Activated CD4-positive, alpha-beta T cell treated with anti-CD3 and anti-CD28 coated beads, Interleukin-2, amount 50 U/mL, for 4 hours (primary cell): ENCODE measurements at regions not wholly inside any gene's neighbourhood (a gene's known extent, or its start where the extent isn't known, plus 50 kb on each side); places are given as distances from the start of the nearest gene placed in this dataset.

ENCODE experiments used
- DNase-seq, 2 experiments: peaks; one replicate each; pipeline ENCODE4 v3.0.0-alpha.2; 2020

GRCh38 chr17:68740555-68741447, 139.6 kb upstream of the FAM20A start:
- no peak for DNase-seq

DNA sequence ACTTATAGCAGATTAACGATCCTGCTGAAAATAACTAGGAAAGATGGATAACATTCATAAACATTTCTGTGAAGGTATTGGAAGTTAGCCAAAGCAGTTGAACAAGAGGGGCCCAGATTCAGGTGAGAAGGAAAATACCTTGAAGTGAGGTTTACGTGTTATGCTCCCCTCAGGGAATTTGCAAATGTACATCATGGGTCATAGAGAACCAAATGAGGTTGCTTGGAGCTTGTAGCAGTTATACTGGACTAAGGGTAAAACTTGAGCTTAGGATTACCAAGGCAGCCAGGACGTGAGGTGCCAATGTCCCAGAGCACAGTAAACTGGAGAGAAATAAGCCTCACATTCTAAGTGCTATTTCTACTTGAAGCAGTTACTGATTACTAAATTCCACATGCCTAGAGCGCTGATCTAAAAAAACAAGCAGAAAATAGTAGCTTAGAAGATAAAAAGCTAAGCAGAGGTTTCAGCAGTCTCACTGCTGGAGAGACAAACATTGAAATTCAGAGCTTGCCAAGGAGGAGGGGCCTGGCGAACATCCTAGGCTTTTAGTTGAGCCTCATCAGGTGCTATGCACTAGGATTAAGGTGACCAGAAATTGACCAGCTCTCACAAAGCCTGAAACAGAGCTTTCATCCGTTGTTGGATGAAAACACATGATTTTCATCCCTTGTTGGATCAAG, 136.7 kb upstream of the FAM20A start:
- no peak for DNase-seq

GRCh38 chr17:68734931-68735330, 133.8 kb upstream of the FAM20A start:
- DNase-seq: no peak

DNA sequence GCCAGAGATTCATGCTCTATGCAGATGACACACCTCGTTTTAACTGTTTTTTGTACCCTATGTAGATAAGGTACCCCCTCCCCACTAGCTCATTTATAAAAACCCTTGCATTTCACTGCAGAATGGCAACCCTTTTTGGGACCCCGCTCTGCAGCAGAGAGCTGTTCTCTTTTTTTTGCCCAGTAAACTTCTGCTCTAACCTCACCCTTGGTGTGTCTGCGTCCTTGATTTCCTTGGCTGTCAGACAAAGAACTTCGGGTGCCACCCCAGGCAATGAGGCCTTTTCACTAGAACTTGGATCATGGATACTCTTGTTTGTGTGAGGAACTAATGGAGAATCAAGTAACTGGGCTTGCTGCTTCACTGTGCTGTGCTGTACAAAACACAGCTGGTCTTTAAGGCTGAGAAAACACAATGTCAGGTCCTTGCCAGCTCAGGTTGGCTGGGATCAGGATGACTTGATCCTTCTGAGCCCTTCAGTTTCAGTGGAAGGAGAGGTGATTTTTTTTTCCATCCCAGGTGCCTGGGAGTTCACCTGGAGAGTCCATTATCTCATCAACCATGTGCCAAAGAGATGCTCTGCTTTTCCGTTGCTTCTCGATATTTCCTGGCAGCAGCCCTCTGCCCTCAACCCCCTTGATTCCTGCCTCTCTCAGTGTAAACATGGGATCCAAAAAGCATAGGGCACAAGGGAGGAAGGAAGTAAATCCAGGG, 133.2 kb upstream of the FAM20A start:
- no peak for DNase-seq

DNA sequence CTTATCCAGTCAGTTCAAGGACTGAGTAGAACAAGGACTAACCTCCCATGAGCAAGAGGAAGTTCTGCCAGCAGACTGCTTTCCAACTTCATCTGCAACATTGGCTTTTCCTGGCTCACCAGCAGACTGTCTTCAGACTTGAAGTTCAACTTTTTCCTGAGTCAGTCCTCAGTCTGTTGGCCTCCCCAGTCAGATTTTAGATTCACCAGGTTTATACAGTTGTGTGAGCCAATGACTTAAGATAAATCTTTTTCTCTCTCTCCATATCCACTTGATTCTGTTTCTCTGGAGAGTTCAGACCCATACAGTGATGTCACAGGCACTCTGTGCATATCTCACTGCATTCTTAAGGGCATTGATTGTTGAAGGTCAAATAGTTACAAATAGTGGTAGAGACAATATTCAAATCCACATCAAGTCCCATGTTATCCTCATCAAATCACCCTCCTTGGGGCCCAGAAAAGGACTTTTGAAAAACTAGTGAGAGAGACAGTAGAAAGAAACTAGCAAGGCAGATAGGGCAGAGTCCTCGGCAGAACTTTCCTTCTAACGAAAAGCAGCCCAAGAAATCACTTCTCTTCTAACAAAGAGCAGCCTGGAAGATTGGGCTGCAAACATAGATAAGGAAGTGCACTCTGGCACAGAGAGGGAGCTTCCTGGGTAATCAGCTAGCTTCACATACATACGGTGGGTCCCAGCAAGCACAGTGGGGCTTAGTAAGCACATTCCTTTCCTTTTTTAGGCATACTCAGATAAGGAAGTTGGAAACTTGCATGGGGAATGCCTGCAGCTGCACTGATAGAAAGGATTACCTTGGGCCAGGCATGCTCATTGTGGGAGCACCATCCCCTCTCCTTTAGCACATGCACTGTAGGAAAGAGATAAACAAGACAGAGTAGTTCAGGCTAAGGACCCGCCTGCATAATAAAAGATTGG, 132.3 kb upstream of the FAM20A start:
- no peak for DNase-seq

DNA sequence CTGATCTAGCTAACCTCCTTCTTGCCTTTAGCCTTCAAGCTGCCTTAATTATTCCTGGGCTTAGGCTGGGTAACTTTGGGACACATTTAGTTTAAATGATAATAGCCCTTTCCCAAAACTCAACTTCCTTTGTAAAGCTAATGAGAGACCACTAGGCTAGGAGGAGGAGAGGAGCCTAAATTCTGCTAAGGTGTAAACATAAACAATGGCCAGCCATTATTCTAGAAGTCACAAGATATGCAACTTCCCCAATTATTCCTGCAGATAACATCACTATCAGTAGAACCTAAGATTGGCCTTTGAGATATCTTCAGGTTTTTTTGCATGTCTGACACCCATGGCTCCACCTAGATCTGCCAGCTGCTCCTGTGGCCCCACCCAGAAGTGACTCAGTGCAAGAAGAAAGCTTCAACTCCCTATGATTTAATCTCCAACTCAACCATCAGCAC, 131.2 kb upstream of the FAM20A start:
- no peak for DNase-seq

- DNase-seq: no peak
Observed at GRCh38 chr17:68731465-68731864, 130.3 kb upstream of the FAM20A start.

GRCh38 chr17:68719431-68719830, 118.3 kb upstream of the FAM20A start:
- DNase-seq: no peak

DNA sequence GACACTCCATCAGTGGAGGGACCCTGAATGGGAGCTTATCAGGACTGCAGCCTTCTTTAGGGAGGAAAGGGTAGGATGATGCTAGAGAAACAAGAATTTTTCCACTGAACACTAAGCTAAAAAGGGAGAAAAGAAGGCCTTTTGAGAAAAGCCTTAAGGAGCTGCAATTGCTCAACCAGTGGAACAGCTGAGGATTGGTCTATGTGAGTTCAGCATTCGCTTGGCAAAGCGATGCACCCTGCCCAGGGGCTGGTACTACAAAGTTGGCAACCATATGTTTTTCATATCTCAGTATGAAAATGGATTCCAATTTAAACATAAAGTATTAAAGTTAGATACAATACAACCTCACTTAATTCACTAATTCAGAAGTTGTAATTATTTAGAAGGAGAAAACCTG, 117.8 kb upstream of the FAM20A start:
- no peak for DNase-seq

DNA sequence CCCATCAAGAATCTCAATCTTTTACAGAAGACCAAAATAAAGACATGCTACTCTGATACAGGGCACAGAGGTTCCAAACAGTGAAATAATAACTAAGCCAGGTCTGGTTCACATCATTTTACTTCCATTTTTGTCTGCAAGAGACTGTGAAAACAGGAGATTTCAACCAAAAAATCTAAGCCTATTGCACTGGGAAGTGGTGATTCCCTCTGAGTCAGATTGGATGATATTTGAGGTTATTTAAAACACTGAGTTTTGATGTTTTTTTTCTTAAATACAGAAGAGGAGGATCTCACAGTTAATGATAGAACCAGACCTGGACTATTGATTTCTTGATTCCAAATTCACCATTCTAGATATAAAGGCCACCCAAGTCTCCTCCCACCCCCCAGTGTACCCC, 117.3 kb upstream of the FAM20A start:
- no peak for DNase-seq

- no peak for DNase-seq
Observed at GRCh38 chr17:68714676-68715075, 113.5 kb upstream of the FAM20A start.

GRCh38 chr17:68711858-68712257, 110.7 kb upstream of the FAM20A start:
- DNase-seq: no peak

DNA sequence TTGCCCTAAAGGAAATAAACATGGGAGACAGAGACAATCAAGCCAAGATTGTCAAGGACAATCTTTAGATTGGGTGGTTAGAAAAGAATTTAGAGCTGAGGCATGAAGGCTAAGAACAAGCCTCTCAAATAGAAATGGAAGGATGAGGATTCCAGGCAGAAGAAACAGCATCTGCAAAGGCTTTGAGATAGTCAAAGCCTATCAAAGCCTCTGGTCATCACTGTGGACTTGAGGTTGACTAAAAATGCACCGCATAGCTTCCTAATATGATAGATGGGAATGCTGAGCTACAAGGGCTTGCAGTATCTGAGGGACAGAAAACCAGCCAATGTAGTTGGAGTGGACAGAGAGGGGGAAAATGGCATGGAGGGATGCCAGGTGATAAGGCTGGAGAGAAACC, 109.8 kb upstream of the FAM20A start:
- no peak for DNase-seq

DNA sequence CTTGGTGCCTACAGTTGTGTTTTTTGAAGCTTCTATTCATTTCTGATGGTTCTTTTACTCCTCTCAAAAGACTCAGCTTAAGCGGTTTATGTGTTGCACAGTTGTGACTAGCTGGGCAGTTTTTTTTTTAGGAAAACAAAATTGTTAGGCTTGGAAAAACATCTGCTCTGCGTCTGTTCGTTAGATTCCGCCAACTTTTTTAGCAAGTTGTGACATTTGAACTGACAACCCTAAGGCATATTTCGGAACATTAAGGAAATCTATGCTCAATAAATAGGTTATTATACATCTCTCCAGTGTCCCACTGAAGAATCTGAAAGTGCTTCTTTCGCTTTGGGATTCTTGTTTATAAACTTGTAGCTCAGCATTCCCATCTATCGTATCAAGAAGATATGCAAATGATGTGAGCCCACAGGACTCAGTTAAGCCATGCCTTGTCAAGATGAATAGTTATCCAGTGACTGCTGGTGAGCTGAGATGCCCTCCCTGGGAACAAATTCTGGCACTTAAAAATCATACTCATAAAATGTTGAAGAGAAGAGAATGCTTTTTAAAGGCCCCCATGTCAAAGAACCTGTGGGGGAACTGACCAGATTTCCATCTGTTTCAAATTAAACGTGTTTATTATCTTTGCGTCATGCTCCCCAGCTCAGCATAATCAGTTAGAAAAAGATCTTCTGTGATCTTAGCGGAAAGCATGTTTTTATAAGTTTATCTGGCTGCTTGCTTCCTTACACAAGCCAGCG, 109.0 kb upstream of the FAM20A start:
- DNase-seq: no peak

DNA sequence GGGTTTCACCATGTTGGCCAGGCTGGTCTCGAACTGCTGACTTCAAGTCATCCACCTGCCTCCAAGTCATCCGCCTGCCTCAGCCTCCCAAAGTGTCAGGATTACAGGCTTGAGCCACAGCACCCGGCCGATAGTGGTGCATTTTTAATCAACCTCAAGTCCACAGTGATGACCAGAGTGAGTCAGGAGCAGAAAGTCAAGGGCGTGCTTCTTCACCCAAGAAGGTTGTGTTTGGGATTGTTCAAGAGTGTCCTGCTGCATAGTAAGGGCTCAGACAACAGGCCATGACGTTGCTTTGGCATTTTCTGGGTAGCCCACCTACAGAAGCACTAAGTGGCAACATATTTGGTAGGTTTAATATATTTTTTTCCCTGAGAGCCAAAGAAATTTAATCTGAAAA, 108.3 kb upstream of the FAM20A start:
- no peak for DNase-seq

- no peak for DNase-seq
Observed at GRCh38 chr17:68707031-68707430, 105.9 kb upstream of the FAM20A start.

DNA sequence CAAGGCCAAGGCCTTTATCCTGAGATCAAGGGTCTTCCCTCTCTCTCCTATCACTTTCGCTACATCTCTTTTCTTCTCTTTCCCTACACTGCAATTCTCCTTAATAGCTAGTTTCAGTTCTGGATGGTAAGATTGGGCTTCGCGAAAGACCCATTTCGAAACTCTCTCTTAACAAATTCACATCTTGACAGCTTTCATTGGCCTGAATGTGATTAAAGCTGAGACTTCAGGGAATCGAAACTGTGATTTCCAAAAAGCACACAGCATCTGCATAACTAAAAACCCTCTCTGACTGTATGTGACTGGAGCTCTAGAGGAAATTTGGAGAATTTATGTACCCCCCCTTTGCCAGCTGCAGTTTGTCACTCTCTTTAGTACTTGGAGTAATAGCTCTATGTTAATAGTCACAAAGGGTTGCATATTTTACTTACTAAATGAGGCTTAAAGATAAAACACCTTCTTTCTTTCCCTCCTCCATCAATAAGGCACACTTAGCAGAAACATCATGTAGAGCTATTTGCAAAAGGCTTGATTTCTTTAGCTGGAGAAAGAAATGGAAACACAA, 105.3 kb upstream of the FAM20A start:
- DNase-seq: no peak

GRCh38 chr17:68705714-68706076, 104.5 kb upstream of the FAM20A start:
- no peak for DNase-seq

DNA sequence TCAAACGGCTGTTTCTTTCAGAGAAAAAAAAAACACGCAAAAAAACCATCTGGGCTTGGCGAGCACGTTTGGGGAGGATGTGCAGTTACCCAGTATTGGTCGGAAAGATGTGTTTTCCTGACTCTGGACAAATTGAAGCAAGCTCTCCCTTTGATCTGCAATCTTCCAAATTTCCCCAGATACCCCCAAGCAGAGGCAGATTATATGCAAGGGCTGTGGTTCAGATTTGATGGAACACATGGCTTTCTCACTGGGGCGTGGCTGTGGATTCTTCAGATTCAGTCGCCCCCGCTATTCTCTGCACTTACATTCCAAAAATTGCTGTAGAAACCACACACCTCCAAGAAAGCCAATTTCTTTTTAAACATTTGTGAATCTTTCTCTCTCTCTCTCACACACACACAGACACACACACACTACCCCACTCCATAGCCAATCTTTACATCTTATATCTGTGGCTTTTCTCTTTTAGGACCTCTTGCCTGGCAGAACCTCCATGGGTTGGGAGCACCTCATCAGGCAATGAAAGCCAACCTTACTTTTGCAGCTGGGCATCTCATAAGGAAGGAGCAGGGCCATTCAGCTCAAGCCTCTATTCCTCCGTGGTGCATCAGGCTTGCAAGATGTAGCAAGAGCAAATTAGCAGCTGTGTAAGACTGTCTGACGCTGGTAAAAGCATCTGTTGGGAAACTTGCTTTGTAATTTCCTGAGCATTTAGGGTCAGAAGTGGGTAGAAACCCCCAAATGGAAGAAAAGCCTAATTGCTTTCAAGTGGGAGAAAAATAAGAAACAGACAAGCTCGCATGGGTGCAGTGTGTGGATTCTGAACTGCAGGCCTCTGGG, 103.9 kb upstream of the FAM20A start:
- no peak for DNase-seq

- DNase-seq: no peak
Observed at GRCh38 chr17:68701046-68701445, 99.9 kb upstream of the FAM20A start.

DNA sequence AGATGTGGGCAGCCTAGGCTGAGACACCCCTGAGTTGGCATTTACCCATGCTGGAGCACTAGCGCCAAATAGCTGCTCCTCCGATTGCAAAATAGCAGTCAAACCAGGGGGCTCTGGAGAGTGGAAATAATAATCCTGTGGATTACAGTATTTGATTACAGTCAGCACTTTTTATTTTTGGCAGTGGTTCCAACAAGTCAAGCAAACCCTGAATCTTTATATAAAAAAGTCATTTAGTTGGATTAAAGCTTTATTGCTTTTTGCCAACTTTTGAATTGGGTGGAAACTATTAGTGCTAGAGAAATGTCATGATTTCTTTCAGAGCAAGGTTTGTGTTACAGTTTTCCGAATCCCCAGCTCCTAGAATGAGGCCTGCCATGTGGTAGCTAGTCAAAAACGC, 99.3 kb upstream of the FAM20A start:
- no peak for DNase-seq
